ENCODE measurements at regions not wholly inside any gene's neighbourhood (a gene's known extent, or its start where the extent isn't known, plus 50 kb on each side); places are given as distances from the start of the nearest gene placed in this dataset.
"Not testable (repeated sequence)": the region's sequence is repeated elsewhere in the genome, so short reads cannot be mapped to it uniquely, and the experiment has no call there.

GRCh38 chr7:32816409-32816948 lies 75.1 kb downstream of the KBTBD2 start:
- H3K36me3 ChIP-seq (ENCODE audit: control insufficient read depth in 5 of 5, insufficient read depth in 5 of 5, low read length in 5 of 5); H3K4me3 ChIP-seq (ENCODE audit: low read depth in 1 of 5, low read length in 5 of 5); H3K27ac ChIP-seq (ENCODE audit: low read depth, low read length); H3K4me1 ChIP-seq (ENCODE audit: control insufficient read depth in 5 of 5, insufficient read depth in 5 of 5, low read length in 5 of 5); H3K27me3 ChIP-seq (ENCODE audit: control insufficient read depth in 5 of 5, insufficient read depth in 4 of 5, low read length in 5 of 5); H3K9ac ChIP-seq (ENCODE audit: low read length in 5 of 5); H3K9me3 ChIP-seq (ENCODE audit: control insufficient read depth in 5 of 5, low read length in 5 of 5): not testable (repeated sequence)

- H3K27ac ChIP-seq (ENCODE audit: low read depth, low read length); H3K4me3 ChIP-seq (ENCODE audit: low read depth in 1 of 5, low read length in 5 of 5): not testable (repeated sequence)
Observed at GRCh38 chr7:32814779-32815178, 76.8 kb downstream of the KBTBD2 start.

GRCh38 chr7:32809871-32810270 lies 81.7 kb downstream of the KBTBD2 start:
- Histone ChIP-seq H3K27me3 (ENCODE audit: control insufficient read depth in 5 of 5, insufficient read depth in 4 of 5, low read length in 5 of 5) (no peaks in the 10 kb centered on the region), H3K36me3 (ENCODE audit: control insufficient read depth in 5 of 5, insufficient read depth in 5 of 5, low read length in 5 of 5) (no peaks in the 10 kb centered on the region), H3K4me1 (ENCODE audit: control insufficient read depth in 5 of 5, insufficient read depth in 5 of 5, low read length in 5 of 5) (no peaks in the 10 kb centered on the region), H3K9ac (ENCODE audit: low read length in 5 of 5) (no peak overlapping the region), H3K27ac (ENCODE audit: low read depth, low read length) (no peak overlapping the region), H3K4me3 (ENCODE audit: low read depth in 1 of 5, low read length in 5 of 5) (no peak overlapping the region), H3K9me3 (ENCODE audit: control insufficient read depth in 5 of 5, low read length in 5 of 5) (no peaks in the 10 kb centered on the region)

More at GRCh38 chr7:32814779-32815178, 76.8 kb downstream of the KBTBD2 start:
- not testable (repeated sequence) for H3K4me1 ChIP-seq (ENCODE audit: control insufficient read depth in 5 of 5, insufficient read depth in 5 of 5, low read length in 5 of 5); H3K9me3 ChIP-seq (ENCODE audit: control insufficient read depth in 5 of 5, low read length in 5 of 5); H3K36me3 ChIP-seq (ENCODE audit: control insufficient read depth in 5 of 5, insufficient read depth in 5 of 5, low read length in 5 of 5); H3K9ac ChIP-seq (ENCODE audit: low read length in 5 of 5); H3K27me3 ChIP-seq (ENCODE audit: control insufficient read depth in 5 of 5, insufficient read depth in 4 of 5, low read length in 5 of 5)

GRCh38 chr7:32809347-32809746 lies 82.2 kb downstream of the KBTBD2 start:
- Histone ChIP-seq H3K36me3 (ENCODE audit: control insufficient read depth in 5 of 5, insufficient read depth in 5 of 5, low read length in 5 of 5) (no peaks in the 10 kb centered on the region), H3K27ac (ENCODE audit: low read depth, low read length) (no peak overlapping the region), H3K4me1 (ENCODE audit: control insufficient read depth in 5 of 5, insufficient read depth in 5 of 5, low read length in 5 of 5) (peaks cover 0 to under 1% (median 0%) of the 10 kb centered on the region in 5 donors), H3K9ac (ENCODE audit: low read length in 5 of 5) (no peak overlapping the region), H3K9me3 (ENCODE audit: control insufficient read depth in 5 of 5, low read length in 5 of 5) (no peaks in the 10 kb centered on the region), H3K27me3 (ENCODE audit: control insufficient read depth in 5 of 5, insufficient read depth in 4 of 5, low read length in 5 of 5) (no peaks in the 10 kb centered on the region), H3K4me3 (ENCODE audit: low read depth in 1 of 5, low read length in 5 of 5) (no peak overlapping the region)

GRCh38 chr7:32803406-32804141 lies 88.0 kb downstream of the KBTBD2 start:
- Histone ChIP-seq H3K9me3 (ENCODE audit: control insufficient read depth in 5 of 5, low read length in 5 of 5) (peaks cover 0 to 7% (median 0%) of the 10 kb centered on the region in 5 donors), H3K9ac (ENCODE audit: low read length in 5 of 5) (no peak overlapping the region), H3K4me3 (ENCODE audit: low read depth in 1 of 5, low read length in 5 of 5) (no peak overlapping the region), H3K27me3 (ENCODE audit: control insufficient read depth in 5 of 5, insufficient read depth in 4 of 5, low read length in 5 of 5) (no peaks in the 10 kb centered on the region), H3K4me1 (ENCODE audit: control insufficient read depth in 5 of 5, insufficient read depth in 5 of 5, low read length in 5 of 5) (peaks cover 0 to 5% (median 0%) of the 10 kb centered on the region in 5 donors), H3K36me3 (ENCODE audit: control insufficient read depth in 5 of 5, insufficient read depth in 5 of 5, low read length in 5 of 5) (no peaks in the 10 kb centered on the region), H3K27ac (ENCODE audit: low read depth, low read length) (no peak overlapping the region)

- Histone ChIP-seq H3K9me3 (ENCODE audit: control insufficient read depth in 5 of 5, low read length in 5 of 5) (peaks cover 0 to 7% (median 0%) of the 10 kb centered on the region in 5 donors), H3K4me3 (ENCODE audit: low read depth in 1 of 5, low read length in 5 of 5) (no peak overlapping the region), H3K9ac (ENCODE audit: low read length in 5 of 5) (no peak overlapping the region), H3K27me3 (ENCODE audit: control insufficient read depth in 5 of 5, insufficient read depth in 4 of 5, low read length in 5 of 5) (no peaks in the 10 kb centered on the region), H3K4me1 (ENCODE audit: control insufficient read depth in 5 of 5, insufficient read depth in 5 of 5, low read length in 5 of 5) (peaks cover 0 to 5% (median 0%) of the 10 kb centered on the region in 5 donors), H3K36me3 (ENCODE audit: control insufficient read depth in 5 of 5, insufficient read depth in 5 of 5, low read length in 5 of 5) (no peaks in the 10 kb centered on the region), H3K27ac (ENCODE audit: low read depth, low read length) (no peak overlapping the region)
Observed at GRCh38 chr7:32802305-32802910, 89.2 kb downstream of the KBTBD2 start.

GRCh38 chr7:32793053-32793452 lies 98.5 kb downstream of the KBTBD2 start:
- not testable (repeated sequence) for H3K9ac ChIP-seq (ENCODE audit: low read length in 5 of 5); H3K27ac ChIP-seq (ENCODE audit: low read depth, low read length); H3K36me3 ChIP-seq (ENCODE audit: control insufficient read depth in 5 of 5, insufficient read depth in 5 of 5, low read length in 5 of 5); H3K9me3 ChIP-seq (ENCODE audit: control insufficient read depth in 5 of 5, low read length in 5 of 5); H3K4me1 ChIP-seq (ENCODE audit: control insufficient read depth in 5 of 5, insufficient read depth in 5 of 5, low read length in 5 of 5); H3K4me3 ChIP-seq (ENCODE audit: low read depth in 1 of 5, low read length in 5 of 5); H3K27me3 ChIP-seq (ENCODE audit: control insufficient read depth in 5 of 5, insufficient read depth in 4 of 5, low read length in 5 of 5)

GRCh38 chr7:32790766-32791430 lies 100.7 kb downstream of the KBTBD2 start:
- not testable (repeated sequence) for H3K36me3 ChIP-seq (ENCODE audit: control insufficient read depth in 5 of 5, insufficient read depth in 5 of 5, low read length in 5 of 5); H3K4me3 ChIP-seq (ENCODE audit: low read depth in 1 of 5, low read length in 5 of 5); H3K27me3 ChIP-seq (ENCODE audit: control insufficient read depth in 5 of 5, insufficient read depth in 4 of 5, low read length in 5 of 5); H3K9me3 ChIP-seq (ENCODE audit: control insufficient read depth in 5 of 5, low read length in 5 of 5); H3K4me1 ChIP-seq (ENCODE audit: control insufficient read depth in 5 of 5, insufficient read depth in 5 of 5, low read length in 5 of 5); H3K9ac ChIP-seq (ENCODE audit: low read length in 5 of 5)
- H3K27ac ChIP-seq (ENCODE audit: low read depth, low read length), result peak overlapping the region; percentile 16

- H3K9me3 ChIP-seq (ENCODE audit: control insufficient read depth in 5 of 5, low read length in 5 of 5); H3K27me3 ChIP-seq (ENCODE audit: control insufficient read depth in 5 of 5, insufficient read depth in 4 of 5, low read length in 5 of 5); H3K27ac ChIP-seq (ENCODE audit: low read depth, low read length); H3K9ac ChIP-seq (ENCODE audit: low read length in 5 of 5); H3K36me3 ChIP-seq (ENCODE audit: control insufficient read depth in 5 of 5, insufficient read depth in 5 of 5, low read length in 5 of 5): not testable (repeated sequence)
- peak overlapping the region in 1 of 5 donors; percentile 47 for H3K4me3 ChIP-seq (ENCODE audit: low read depth in 1 of 5, low read length in 5 of 5)
- H3K4me1 ChIP-seq (ENCODE audit: control insufficient read depth in 5 of 5, insufficient read depth in 5 of 5, low read length in 5 of 5), result peaks cover 0 to 12% (median 11%) of the 10 kb centered on the region in 5 donors
Observed at GRCh38 chr7:32789266-32789665, 102.3 kb downstream of the KBTBD2 start.

GRCh38 chr7:32788174-32788573 lies 103.4 kb downstream of the KBTBD2 start:
- H3K4me3 ChIP-seq (ENCODE audit: low read depth in 1 of 5, low read length in 5 of 5); H3K27ac ChIP-seq (ENCODE audit: low read depth, low read length); H3K27me3 ChIP-seq (ENCODE audit: control insufficient read depth in 5 of 5, insufficient read depth in 4 of 5, low read length in 5 of 5); H3K9ac ChIP-seq (ENCODE audit: low read length in 5 of 5); H3K36me3 ChIP-seq (ENCODE audit: control insufficient read depth in 5 of 5, insufficient read depth in 5 of 5, low read length in 5 of 5); H3K9me3 ChIP-seq (ENCODE audit: control insufficient read depth in 5 of 5, low read length in 5 of 5): not testable (repeated sequence)
- peaks cover 0 to 12% (median 11%) of the 10 kb centered on the region in 5 donors for H3K4me1 ChIP-seq (ENCODE audit: control insufficient read depth in 5 of 5, insufficient read depth in 5 of 5, low read length in 5 of 5)

All from subcutaneous abdominal adipose tissue (tissue), 5 donors.